Testis (tissue), 2 donors: ENCODE measurements at regions not wholly inside any gene's neighbourhood (a gene's known extent, or its start where the extent isn't known, plus 50 kb on each side); places are given as distances from the start of the nearest gene placed in this dataset.

ENCODE experiments used
- CTCF ChIP-seq, 3 experiments: fragments of 450-650 bp in 2 of 3; fragments of 200-600 bp in 1 of 3; sonication (generic) in 1 of 3; IDR thresholded peaks; one replicate each; pipeline ENCODE4 v1.5.1; 2016 to 2019; ENCODE audit warnings: antibody characterized with exemption in 3 of 3, mild to moderate bottlenecking in 2 of 3, moderate library complexity in 1 of 3
- POLR2A ChIP-seq: fragments of 450-650 bp; IDR thresholded peaks from one replicate; pipeline ENCODE4 v1.6.1; 2017; ENCODE audit warnings: antibody characterized with exemption, mild to moderate bottlenecking, moderate library complexity

GRCh38 chr13:64453831-64454230 is 2776.3 kb downstream of the PCDH9 start:
- no peak for TF ChIP-seq CTCF (IDR thresholded peaks at IDR 0.05)
- no peak for TF ChIP-seq POLR2A
